H1 (cell line): ENCODE measurements at regions not wholly inside any gene's neighbourhood (a gene's known extent, or its start where the extent isn't known, plus 50 kb on each side); places are given as distances from the start of the nearest gene placed in this dataset.

Experiments
- CTCF ChIA-PET: fragments of 300-600 bp; sonication (Branson Sonifier 250); formaldehyde crosslinking; loops from one replicate; lab custom pipeline; 2021; ENCODE audit not compliant: partially characterized antibody; lab: Charles Lee
- POLR2A ChIA-PET: fragments of 300-600 bp; sonication (Branson Sonifier 250); formaldehyde crosslinking; loops from one replicate; lab custom pipeline; 2021; ENCODE audit warnings: inconsistent platforms; ENCODE audit not compliant: partially characterized antibody; lab: Charles Lee
- DNase-seq, 2 experiments: peaks; one replicate each; pipeline versions ENCODE4 v3.0.0 to v3.0.0-alpha.2; 2010 to 2022; ENCODE audit warnings: low spot score in 2 of 2, low read depth in 1 of 2, mixed read lengths in 1 of 2
- FAIRE-seq: peaks from 2 replicates; lab custom pipeline; 2011; peaks lifted over from hg19 to GRCh38; lab: Jason Lieb, UNC
- H2AFZ ChIP-seq: 2 replicates; pipeline ENCODE4 v1.8.1; 2012; ENCODE audit warnings: low read length, inconsistent platforms
- H2AK5ac ChIP-seq: 2 replicates; pipeline ENCODE4 v1.6.1; 2013; ENCODE audit warnings: low read depth, low read length
- H2BK120ac ChIP-seq: replicated peaks from 2 replicates; pipeline ENCODE3; 2013; ENCODE audit warnings: low read depth, low read length, inconsistent platforms
- H2BK12ac ChIP-seq: 2 replicates; pipeline ENCODE4 v1.6.1; 2013; ENCODE audit warnings: low read depth, low read length
- H2BK15ac ChIP-seq: 2 replicates; pipeline ENCODE4 v1.6.1; 2013; ENCODE audit warnings: low read length
- H2BK20ac ChIP-seq: 2 replicates; pipeline ENCODE4 v1.6.1; 2013; ENCODE audit warnings: low read length
- H2BK5ac ChIP-seq: 2 replicates; pipeline ENCODE4 v1.6.1; 2013; ENCODE audit warnings: low read depth, low read length
- H3K14ac ChIP-seq: 2 replicates; pipeline ENCODE4 v1.6.1; 2013; ENCODE audit warnings: inconsistent platforms; ENCODE audit not compliant: insufficient read length
- H3K18ac ChIP-seq: 2 replicates; pipeline ENCODE4 v1.6.1; 2013; ENCODE audit warnings: low read length; ENCODE audit errors: extremely low read depth
- H3K23ac ChIP-seq: 2 replicates; pipeline ENCODE4 v1.6.1; 2013; ENCODE audit warnings: inconsistent platforms; ENCODE audit not compliant: insufficient read length
- H3K23me2 ChIP-seq: 2 replicates; pipeline ENCODE4 v1.6.1; 2013; ENCODE audit warnings: low read depth, low read length
- H3K27ac ChIP-seq: 2 replicates; pipeline ENCODE4 v1.6.1; 2011; ENCODE audit warnings: low read depth, low read length, inconsistent platforms
- H3K27me3 ChIP-seq, 4 experiments: replicated peaks in 1 of 4; 1 replicate in 1 of 4; 2 replicates in 3 of 4; pipeline versions ENCODE4 v1.6.1 to v1.8.1; 2011 to 2013; ENCODE audit warnings: low read length in 3 of 4, mild to moderate bottlenecking in 3 of 4, inconsistent platforms in 2 of 4, mixed read lengths in 2 of 4, moderate library complexity in 1 of 4; ENCODE audit not compliant: control insufficient read depth in 3 of 4, insufficient read depth in 3 of 4; ENCODE audit errors: extremely low read depth in 1 of 4
- H3K36me3 ChIP-seq, 4 experiments: 2 replicates each; pipeline versions ENCODE4 v1.6.1 to v1.8.1; 2011 to 2013; ENCODE audit warnings: mild to moderate bottlenecking in 4 of 4, low read length in 3 of 4, moderate library complexity in 2 of 4, control low read depth in 1 of 4, inconsistent platforms in 1 of 4; ENCODE audit not compliant: insufficient read depth in 4 of 4, control insufficient read depth in 2 of 4
- H3K4ac ChIP-seq: replicated peaks from 2 replicates; pipeline ENCODE3; 2013; ENCODE audit warnings: low read length, low read depth, mixed read lengths, inconsistent platforms; ENCODE audit not compliant: insufficient read length
- H3K4me1 ChIP-seq, 4 experiments: replicated peaks in 1 of 4; 1 replicate in 1 of 4; 2 replicates in 3 of 4; pipeline versions ENCODE4 v1.6.1 to v1.8.1; 2011 to 2013; ENCODE audit warnings: low read length in 3 of 4, inconsistent platforms in 2 of 4, mixed read lengths in 1 of 4; ENCODE audit not compliant: insufficient read depth in 4 of 4, control insufficient read depth in 3 of 4
- H3K4me2 ChIP-seq, 2 experiments: 2 replicates each; pipeline versions ENCODE4 v1.6.1 to v1.8.1; 2011 to 2013; ENCODE audit warnings: low read depth in 2 of 2, low read length in 2 of 2, control low read depth in 1 of 2, inconsistent platforms in 1 of 2, mild to moderate bottlenecking in 1 of 2; ENCODE audit not compliant: insufficient read depth in 1 of 2
- H3K4me3 ChIP-seq, 4 experiments: fragments of 200-600, 300-600 bp in 1 of 4; sonication (generic), shearing (Covaris generic), sonication (Bioruptor Twin) in 1 of 4; 2 replicates each; pipeline versions ENCODE4 v1.5.1 to v1.8.1; 2011 to 2016; ENCODE audit warnings: low read length in 4 of 4, low read depth in 3 of 4, control low read depth in 2 of 4, inconsistent platforms in 2 of 4, mild to moderate bottlenecking in 2 of 4, mixed read lengths in 1 of 4, moderate library complexity in 1 of 4; ENCODE audit not compliant: insufficient read depth in 2 of 4; ENCODE audit errors: extremely low read depth in 1 of 4
- H3K56ac ChIP-seq: replicated peaks from 2 replicates; pipeline ENCODE3; 2013; ENCODE audit warnings: low read depth, mild to moderate bottlenecking, mixed read lengths, low read length, inconsistent platforms; ENCODE audit not compliant: insufficient read length
- H3K79me1 ChIP-seq: 2 replicates; pipeline ENCODE4 v1.6.1; 2013; ENCODE audit warnings: low read depth, low read length, control low read depth
- H3K79me2 ChIP-seq, 2 experiments: 2 replicates each; pipeline versions ENCODE4 v1.6.1 to v1.8.1; 2012 to 2013; ENCODE audit warnings: low read length in 2 of 2, mild to moderate bottlenecking in 2 of 2, inconsistent platforms in 1 of 2; ENCODE audit not compliant: insufficient read depth in 2 of 2, control insufficient read depth in 1 of 2
- H3K9ac ChIP-seq, 4 experiments: replicated peaks in 1 of 4; 1 replicate in 1 of 4; 2 replicates in 3 of 4; pipeline versions ENCODE4 v1.6.1 to v1.8.1; 2011 to 2013; ENCODE audit warnings: low read depth in 3 of 4, low read length in 3 of 4, control low read depth in 2 of 4, mild to moderate bottlenecking in 2 of 4, moderate library complexity in 2 of 4, inconsistent platforms in 1 of 4; ENCODE audit errors: extremely low read depth in 1 of 4
- H3K9me3 ChIP-seq, 2 experiments: 2 replicates each; pipeline versions ENCODE4 v1.6.1 to v1.8.1; 2012 to 2013; ENCODE audit warnings: mild to moderate bottlenecking in 2 of 2, moderate library complexity in 2 of 2, control low read depth in 1 of 2, inconsistent platforms in 1 of 2, low read depth in 1 of 2, low read length in 1 of 2, mixed read lengths in 1 of 2; ENCODE audit not compliant: insufficient read depth in 2 of 2
- H4K20me1 ChIP-seq, 2 experiments: replicated peaks in 1 of 2; 2 replicates each; pipeline versions ENCODE3 to v1.8.1; 2011 to 2013; ENCODE audit warnings: inconsistent platforms in 2 of 2, low read length in 2 of 2, mild to moderate bottlenecking in 1 of 2; ENCODE audit not compliant: insufficient read depth in 2 of 2, control insufficient read depth in 1 of 2
- H4K5ac ChIP-seq: 2 replicates; pipeline ENCODE4 v1.6.1; 2013; ENCODE audit warnings: low read length, low read depth, mixed read lengths, inconsistent platforms; ENCODE audit not compliant: insufficient read length
- H4K8ac ChIP-seq: 2 replicates; pipeline ENCODE4 v1.8.0; 2013; ENCODE audit warnings: mild to moderate bottlenecking, moderate library complexity, low read length, inconsistent platforms; ENCODE audit not compliant: insufficient read depth; ENCODE audit errors: extremely low read depth
- H4K91ac ChIP-seq: replicated peaks from 2 replicates; pipeline ENCODE3; 2013; ENCODE audit warnings: low read length, mixed read lengths, inconsistent platforms; ENCODE audit not compliant: insufficient read length
- JUND ChIP-seq: IDR thresholded peaks from 2 replicates; pipeline ENCODE4 v1.6.1; 2011; ENCODE audit warnings: mild to moderate bottlenecking, improper control_type of control experiment, low read length
- PHF8 ChIP-seq: fragments of 200-600 bp; sonication (generic); conservative IDR thresholded peaks from 2 replicates; pipeline ENCODE4 v1.7.1; 2012; ENCODE audit warnings: low read depth, mild to moderate bottlenecking, inconsistent platforms, low read length, moderate library complexity
- RFX5 ChIP-seq: IDR thresholded peaks from 2 replicates; pipeline ENCODE4 v1.6.1; 2011; ENCODE audit warnings: low read depth, low read length, improper control_type of control experiment, borderline replicate concordance
- WGBS, 2 experiments: shearing (Covaris generic) in 1 of 2; methylation state at CpG; one replicate each; pipeline versions ENCODE4 v1.1.6 to v1.1.7; 2013 to 2015; ENCODE audit warnings: low lambda C conversion rate in 2 of 2, mixed read lengths in 2 of 2, inconsistent platforms in 1 of 2, low coverage in 1 of 2, missing lambda C conversion rate in 1 of 2; ENCODE audit not compliant: insufficient replicate concordance in 2 of 2, insufficient coverage in 1 of 2, insufficient read length in 1 of 2; ENCODE audit errors: extremely low coverage in 1 of 2, missing lambda C conversion rate in 1 of 2; 5-methylcytosine and 5-hydroxymethylcytosine counted together

DNA sequence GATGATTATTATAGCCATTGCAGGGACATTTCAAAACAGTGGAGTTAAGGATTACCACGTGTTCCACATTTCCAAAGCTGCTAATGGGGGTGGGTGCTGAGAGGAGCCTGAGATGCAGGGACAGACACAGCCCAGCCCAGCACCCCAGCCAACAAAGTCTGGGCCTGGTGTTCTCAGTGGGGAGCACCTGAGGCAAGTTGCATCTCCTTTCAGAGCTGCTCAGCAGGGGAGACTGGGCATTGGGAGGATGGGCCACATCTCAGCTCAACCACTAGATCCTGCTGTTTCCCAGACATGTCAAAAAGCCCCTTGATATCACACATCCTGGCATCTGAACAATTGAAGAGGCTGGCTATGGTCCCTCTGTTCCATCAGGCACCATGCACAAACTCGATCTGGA, 458.0 kb upstream of the KIRREL3 start:
- Histone ChIP-seq H2BK120ac (no peak overlapping the region), H4K5ac (no peak overlapping the region), H3K23ac (no peak overlapping the region), H3K14ac (no peak overlapping the region), H3K23me2 (no peaks in the 10 kb centered on the region), H3K79me2 (no peaks in the 10 kb centered on the region), H3K56ac (no peak overlapping the region), H3K4me3 (no peak overlapping the region), H2BK20ac (no peak overlapping the region), H3K18ac (no peak overlapping the region), H3K9me3 (no peaks in the 10 kb centered on the region), H3K9ac (no peak overlapping the region), H3K27me3 (no peaks in the 10 kb centered on the region), H2BK15ac (no peak overlapping the region), H3K79me1 (no peaks in the 10 kb centered on the region), H3K27ac (no peak overlapping the region), H3K4ac (no peak overlapping the region), H3K4me2 (no peak overlapping the region), H2BK5ac (no peak overlapping the region)
- POLR2A ChIA-PET, result no interaction called here
- FAIRE-seq (no peak), DNase-seq (no peak)
- CTCF ChIA-PET, result interaction anchor here (0.9 to 2.4 kb wide), 6 partner anchors 12 to 699 kb away, joined by 3 to 18 read pairs (median 4); no protein-coding TSS in a partner anchor
- TF ChIP-seq PHF8, result no peak
- TF ChIP-seq JUND, result no peak
- no peak for TF ChIP-seq RFX5
- TF ChIP-seq, all 59 proteins: peak for 0
- Histone ChIP-seq H2AK5ac (no peak overlapping the region), H3K4me1 (peaks cover 0 to 11% (median 2%) of the 10 kb centered on the region in 4 experiments; a peak in 3 of 7 replicates), H2BK12ac (no peak overlapping the region), H4K20me1 (no peaks in the 10 kb centered on the region), H3K36me3 (no peaks in the 10 kb centered on the region), H4K91ac (no peak overlapping the region), H2AFZ (no peak overlapping the region), H4K8ac (no peak overlapping the region)
- 76% methylated on average over 2 of the region's 2 CpGs; no CpG with 5 or more reads in 1 of the 2 experiments for WGBS, 2 experiments
